GM18526 (cell line): ENCODE measurements at regions not wholly inside any gene's neighbourhood (a gene's known extent, or its start where the extent isn't known, plus 50 kb on each side); places are given as distances from the start of the nearest gene placed in this dataset.

Experiments
- POLR2A ChIP-seq: IDR thresholded peaks from 3 replicates; pipeline ENCODE4 v1.6.1; 2011; ENCODE audit not compliant: insufficient read length; ENCODE audit errors: extremely low read depth

DNA sequence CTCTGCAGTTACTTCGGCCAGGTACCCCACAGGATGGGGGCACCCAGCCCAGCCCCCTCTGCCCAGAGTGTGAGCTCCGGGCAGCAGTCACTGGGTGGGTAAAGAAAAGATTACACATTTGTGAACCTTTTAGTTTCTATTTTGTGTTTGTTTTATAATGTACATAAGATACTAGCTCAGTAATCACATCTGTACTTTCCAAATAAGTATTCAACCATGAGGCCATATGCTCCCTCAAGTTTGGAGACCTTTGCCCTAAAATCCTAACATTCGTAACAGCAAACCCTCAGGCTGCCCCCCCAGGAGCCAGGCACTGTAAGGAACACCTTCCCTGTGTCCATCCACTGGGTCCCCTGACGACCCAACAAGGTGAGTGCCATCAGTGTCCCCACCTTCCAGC, 68.3 kb upstream of the SLC6A6 start:
- no peak for TF ChIP-seq POLR2A

DNA sequence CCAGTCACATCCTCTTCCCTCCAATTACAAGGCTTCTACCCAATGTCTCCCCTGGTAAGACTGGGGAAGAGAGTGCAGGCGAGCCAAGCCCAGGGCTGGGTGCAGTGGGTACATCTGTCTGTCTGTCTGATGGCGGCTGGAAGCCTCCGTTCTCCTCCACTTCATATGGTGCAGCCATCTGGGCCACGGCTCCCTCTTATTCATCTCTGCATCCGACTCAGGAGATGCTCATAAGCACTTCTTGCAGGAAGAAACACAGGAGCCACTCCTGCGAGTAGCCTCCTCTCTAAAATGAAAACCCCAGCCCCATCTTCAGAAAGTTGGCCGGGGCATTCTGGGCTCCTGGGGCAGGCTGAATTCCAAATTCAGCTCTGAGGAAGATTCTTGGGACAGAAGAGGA, 67.5 kb upstream of the SLC6A6 start:
- no peak for TF ChIP-seq POLR2A

DNA sequence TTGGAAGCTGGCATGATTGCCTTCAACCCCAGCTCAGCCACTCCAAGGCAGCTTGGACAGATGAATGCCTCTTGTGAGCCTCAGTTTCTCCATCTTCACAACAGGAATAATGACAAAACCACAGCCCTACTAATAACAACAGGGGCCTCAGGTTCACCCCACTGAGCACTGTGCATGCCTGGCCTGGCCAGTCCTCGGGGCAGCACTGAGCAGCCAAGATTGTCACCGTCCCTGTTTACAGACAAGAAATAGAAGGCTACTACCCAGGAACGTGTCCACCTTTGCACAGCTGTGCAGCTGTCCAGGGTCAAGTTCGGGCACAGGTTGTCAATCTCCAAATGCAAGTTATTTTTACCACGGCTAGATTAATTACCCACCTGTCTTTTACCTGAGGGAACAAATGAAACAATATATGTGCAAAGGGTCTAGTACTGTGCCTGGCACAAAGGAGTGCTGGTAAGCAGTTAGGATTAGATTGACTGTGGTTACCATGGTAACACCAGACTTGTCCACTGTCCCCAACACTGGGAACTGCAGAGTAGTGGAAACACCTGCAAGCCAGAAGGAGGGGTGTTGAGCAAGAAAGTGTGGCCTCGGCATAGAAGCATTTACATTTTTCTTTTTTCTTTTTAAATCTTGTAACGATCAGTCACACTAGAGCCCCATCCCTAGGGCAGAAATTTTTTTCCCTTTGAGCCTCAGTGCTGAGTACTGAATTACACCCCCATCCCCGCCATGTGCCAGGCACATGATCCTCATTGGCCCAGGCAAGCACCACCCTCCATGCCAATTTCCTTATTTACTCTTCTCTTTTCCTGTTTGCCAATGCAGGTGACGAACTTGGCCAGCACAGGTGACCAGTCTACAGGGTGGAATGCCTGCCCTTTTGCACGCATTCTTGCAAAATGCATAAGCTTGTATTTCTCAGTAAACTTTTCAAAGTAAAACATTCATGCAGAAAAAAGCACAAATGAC, 66.3 kb upstream of the SLC6A6 start:
- TF ChIP-seq POLR2A = no peak

DNA sequence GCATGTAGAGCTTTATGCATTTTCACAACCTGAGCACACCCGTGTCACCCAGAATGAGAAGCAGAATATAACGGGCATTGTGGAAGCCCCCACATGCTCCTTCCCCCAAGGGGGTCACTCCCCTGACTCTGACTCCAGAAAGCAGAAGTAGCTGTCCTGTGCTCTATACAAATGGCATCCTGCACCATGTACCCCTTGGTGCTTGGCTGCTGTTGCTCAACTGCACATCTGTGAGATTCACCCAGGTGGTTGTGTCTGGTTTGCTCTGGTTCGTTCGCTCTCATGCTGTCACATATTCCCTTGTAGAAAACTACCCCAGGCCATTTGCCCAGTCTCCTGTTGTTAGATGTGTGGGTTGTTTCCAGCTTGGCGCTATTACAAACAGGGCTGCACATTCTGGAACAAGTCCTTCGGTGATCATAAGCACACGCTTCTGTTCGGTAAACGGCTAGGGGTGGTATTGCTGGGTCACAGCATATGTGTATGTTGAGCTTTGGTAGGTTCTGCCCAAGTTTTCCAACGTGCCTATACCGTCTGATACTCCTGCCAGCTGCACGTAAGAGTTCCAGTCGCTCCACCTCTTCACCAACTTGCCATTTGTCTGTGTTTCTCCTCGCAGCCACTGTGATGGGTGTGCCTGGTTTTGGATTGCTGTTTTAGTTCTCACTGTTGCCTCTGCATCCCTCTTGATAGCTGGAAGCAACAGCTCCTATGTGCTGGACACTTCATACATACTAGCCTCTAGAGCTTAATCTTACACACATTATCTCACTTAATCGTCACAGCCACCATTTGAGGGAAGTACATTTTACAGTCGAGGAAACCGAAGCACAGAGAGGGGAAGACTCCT, 65.4 kb upstream of the SLC6A6 start:
- TF ChIP-seq POLR2A = no peak

DNA sequence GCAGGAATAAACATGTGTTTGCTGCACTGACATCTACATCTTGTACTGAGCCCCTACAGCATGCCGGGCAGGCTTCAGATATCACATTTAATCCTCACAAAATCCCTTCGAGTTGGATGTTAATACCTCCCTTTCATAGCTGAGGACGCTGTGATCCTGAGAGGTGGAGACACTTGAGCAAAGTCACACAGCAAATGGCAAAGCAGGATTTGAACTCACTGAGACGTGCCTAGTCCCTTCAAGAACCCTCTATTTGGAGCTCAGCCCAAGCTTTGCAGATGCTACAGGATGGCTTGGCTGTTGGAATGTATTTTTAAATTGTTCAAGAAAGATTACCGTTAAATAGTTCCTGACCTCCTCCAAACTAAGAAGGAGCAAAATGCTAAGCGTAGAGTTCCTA, 64.6 kb upstream of the SLC6A6 start:
- no peak for TF ChIP-seq POLR2A

DNA sequence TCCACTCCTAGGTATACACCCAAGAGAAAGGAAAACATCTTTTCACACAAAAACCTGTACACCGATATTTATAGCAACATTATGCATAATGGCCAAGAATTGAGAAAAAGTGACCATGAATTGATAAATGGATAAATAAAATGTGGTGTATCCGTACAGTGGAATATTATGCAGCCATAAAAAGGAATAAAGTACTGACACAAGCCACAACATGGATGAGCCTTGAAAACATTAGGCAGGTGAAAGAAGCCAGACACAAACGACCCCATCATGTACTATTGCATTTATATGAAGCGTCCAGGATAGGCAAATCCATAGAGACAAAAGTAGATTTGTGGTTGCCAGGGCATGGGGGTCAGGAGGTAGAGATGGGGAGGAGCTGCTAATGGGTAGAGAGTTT, 64.2 kb upstream of the SLC6A6 start:
- TF ChIP-seq POLR2A = no peak

DNA sequence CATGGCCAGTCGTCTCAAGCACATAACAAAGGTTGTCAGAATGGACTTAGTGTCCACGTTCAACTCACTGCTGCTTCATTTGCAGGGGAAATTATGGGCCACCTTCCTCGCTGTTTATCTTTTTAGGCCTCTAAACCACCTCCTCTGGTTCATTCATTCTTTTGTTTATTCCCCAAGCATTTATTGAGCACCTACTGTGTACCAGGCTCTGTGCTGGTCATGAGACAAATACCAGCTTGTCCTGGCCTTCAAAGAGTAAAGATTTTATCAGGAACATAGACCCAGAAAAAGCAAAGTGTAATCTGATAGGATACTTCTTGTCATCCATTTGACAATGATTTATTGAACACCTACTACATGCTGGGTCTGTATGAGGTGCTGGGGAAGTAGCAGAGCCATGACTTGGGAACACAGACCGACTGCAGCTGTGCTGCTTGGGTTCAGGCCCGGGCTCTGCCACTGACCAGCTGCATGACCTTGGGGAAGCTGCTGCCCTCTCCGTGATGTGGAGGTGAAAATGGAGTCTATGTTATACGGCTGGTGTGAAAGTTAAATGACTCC, 63.4 kb upstream of the SLC6A6 start:
- TF ChIP-seq POLR2A = no peak

GRCh38 chr3:14340960-14341708, 61.3 kb upstream of the SLC6A6 start:
- no peak for TF ChIP-seq POLR2A

DNA sequence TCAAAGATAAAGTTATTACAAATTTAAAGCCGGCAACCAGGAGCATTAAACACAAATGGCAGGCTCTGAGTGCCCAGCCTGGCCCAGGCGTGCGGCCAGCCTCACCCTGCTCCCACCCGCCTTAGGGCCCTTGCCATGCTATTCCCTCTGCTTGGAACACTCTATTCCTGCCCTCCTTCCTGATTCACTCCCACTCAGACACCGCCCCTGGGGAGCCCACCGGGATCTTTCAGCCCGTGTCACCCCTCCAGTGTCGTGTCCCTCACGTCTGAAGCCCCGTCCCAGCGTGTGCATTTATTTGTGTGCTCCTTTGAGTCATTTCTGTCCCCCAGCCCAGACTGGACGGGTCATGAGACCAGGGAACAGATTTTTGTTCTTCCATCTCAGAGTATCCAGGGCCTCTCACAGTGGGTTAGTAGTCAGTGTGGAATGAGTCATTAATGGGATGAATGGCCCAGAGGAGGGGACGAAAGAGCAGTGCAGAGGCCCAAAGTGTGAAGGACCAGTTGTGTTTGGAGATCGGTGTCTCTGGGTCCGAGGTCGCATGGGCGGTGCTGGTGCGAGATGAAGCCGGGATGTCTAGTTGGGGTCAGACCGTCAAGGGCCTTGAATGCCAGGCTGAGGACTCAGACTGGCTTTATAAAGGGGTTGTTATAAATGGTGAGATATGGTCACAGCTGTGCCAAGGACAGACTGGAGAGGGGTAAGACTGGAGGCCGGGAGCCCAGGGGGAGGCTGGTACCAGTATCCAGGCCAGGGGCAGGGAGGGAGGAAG, 58.9 kb upstream of the SLC6A6 start:
- no peak for TF ChIP-seq POLR2A

GRCh38 chr3:14344351-14344750, 58.1 kb upstream of the SLC6A6 start:
- no peak for TF ChIP-seq POLR2A

- TF ChIP-seq POLR2A = no peak
Measured at GRCh38 chr3:14345496-14346150, 56.8 kb upstream of the SLC6A6 start.

DNA sequence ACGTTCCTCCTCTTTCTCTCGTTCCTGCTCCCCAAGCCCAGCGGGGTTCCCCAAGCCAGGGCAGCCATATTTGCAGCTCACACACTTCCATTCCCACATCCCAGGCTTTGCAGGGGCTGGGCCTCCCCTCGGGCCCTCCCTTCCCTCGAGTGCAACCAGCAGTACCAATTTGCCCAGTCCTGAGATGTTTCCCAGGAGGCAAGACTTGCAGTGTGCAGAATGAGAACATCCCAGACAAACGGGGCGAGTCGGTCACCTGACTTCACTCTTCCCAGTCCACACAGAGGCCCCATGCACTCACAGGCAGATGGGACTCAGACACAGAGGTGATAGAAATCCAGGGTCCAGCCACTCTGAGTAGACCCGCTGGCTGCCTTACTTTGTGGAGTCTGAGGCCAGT, 56.2 kb upstream of the SLC6A6 start:
- no peak for TF ChIP-seq POLR2A

DNA sequence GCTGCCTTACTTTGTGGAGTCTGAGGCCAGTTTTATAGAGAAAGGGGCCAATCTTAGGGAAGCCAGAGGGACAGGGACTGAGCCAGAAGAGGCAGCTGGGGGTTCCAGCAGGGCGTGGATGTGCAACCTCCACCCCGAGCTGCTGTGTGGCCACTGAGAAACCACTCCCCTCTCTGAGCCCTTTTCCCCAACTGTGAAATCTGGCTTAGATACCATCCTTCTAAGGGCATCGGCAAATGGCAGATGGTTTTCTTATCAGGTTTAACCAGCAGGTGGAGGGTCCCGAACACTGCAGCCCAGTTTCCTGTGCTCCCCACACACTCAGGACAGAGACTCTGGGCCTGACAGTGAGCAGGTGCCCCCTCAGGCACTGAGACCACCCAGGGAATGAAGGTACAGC, 55.8 kb upstream of the SLC6A6 start:
- no peak for TF ChIP-seq POLR2A

DNA sequence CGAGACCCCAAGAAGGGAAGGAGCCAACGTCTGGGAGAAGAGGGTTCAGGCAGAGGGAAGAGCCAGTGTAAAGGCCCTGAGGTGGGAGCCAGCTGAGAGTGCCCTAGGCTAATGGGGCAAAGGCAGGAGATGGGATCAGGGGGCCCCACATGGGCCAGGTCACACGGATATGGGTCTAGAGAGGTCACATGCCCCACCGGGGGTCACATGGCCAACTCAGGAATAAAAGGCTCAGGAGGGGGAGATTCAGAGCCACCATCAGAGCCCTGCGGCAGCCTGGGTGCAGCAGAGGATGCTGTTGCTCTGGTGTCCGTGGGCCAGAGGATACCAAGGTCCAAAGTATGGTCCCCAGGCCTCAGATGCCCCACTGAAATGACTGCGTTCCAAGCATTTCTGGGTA, 55.3 kb upstream of the SLC6A6 start:
- no peak for TF ChIP-seq POLR2A

GRCh38 chr3:14351617-14352001, 50.8 kb upstream of the SLC6A6 start:
- TF ChIP-seq POLR2A = no peak
